ENCODE measurements at regions not wholly inside any gene's neighbourhood (a gene's known extent, or its start where the extent isn't known, plus 50 kb on each side); places are given as distances from the start of the nearest gene placed in this dataset.

- H3K27ac ChIP-seq, result peak overlapping the region; percentile 43
- no peak for TF ChIP-seq ZFX (IDR thresholded peaks at IDR 0.05; ENCODE audit: borderline replicate concordance)
- TF ChIP-seq, protein P1, sequence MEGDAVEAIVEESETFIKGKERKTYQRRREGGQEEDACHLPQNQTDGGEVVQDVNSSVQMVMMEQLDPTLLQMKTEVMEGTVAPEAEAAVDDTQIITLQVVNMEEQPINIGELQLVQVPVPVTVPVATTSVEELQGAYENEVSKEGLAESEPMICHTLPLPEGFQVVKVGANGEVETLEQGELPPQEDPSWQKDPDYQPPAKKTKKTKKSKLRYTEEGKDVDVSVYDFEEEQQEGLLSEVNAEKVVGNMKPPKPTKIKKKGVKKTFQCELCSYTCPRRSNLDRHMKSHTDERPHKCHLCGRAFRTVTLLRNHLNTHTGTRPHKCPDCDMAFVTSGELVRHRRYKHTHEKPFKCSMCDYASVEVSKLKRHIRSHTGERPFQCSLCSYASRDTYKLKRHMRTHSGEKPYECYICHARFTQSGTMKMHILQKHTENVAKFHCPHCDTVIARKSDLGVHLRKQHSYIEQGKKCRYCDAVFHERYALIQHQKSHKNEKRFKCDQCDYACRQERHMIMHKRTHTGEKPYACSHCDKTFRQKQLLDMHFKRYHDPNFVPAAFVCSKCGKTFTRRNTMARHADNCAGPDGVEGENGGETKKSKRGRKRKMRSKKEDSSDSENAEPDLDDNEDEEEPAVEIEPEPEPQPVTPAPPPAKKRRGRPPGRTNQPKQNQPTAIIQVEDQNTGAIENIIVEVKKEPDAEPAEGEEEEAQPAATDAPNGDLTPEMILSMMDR (IDR thresholded peaks at IDR 0.05), result no peak
These were observed 300.5 kb downstream of the CTTN start for GRCh38 chr11:70698871-70699270.

DNA sequence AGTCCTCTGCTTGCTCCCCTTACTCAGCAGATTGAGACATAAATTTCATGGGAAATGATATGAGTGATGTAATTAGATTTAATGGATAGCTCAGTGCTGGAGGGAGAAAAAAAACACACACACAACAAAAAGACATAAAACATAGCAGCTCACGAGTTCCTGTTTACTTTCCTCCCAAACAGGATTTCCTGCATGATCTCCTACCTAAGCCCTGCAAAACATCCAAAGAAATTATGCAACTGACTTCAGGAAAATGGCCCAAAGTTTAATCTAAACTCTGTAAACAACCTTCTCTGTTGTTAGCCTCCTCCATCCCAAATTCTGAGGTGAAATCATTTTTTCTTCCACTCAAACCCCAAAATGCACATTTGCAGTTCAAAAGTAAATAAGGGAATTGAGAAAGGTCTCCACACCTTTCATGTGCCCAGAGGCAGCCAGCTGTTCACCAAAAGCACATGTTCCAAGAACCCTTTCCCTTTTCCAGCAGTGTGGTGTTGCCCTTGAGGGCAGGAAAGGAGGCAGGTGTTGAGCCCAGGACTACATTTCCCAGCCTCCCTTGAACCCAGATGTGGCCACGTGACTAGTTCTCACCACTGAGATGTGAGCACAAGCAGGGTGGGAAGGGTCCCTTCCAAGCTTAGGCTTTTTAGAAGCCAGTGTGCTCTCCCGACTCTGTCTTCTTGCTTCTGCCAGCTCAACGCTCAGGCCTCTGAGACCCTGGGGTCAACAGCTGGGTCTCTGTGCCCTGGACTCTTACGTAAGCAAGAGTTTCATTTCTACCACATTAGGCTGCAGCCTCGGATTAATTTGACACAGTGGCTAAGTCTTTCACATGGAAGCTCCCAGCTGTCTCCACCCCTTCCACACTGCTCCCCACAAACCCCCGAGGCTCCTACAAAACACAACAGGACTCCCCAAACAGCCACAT lies 301.2 kb downstream of the CTTN start:
- H3K27ac ChIP-seq, result peak overlapping the region; percentile 43
- no peak for TF ChIP-seq ZFX (IDR thresholded peaks at IDR 0.05; ENCODE audit: borderline replicate concordance)
- TF ChIP-seq, protein P1 (IDR thresholded peaks at IDR 0.05), result no peak

DNA sequence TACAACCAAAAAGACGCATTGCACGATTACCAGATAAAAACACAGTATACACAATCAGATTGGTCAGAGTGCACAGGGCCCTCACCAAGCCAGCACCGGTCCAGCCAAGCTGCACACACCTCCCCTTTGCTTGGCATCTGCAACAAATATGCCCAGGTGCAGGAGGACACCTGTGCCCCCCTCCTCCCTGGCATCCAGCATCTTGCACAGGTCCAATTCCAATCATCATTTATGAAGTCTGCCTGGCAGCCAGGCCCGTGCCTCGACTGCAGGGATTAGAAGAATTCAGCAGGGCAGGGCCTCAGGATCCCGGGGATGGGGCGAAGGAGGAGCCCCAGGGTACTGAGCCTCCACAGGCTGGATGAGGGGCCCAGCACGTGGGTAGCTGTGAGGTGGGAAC lies 302.1 kb downstream of the CTTN start:
- TF ChIP-seq, protein P1 (IDR thresholded peaks at IDR 0.05), result no peak
- TF ChIP-seq ZFX (IDR thresholded peaks at IDR 0.05; ENCODE audit: borderline replicate concordance), result no peak
- no peak overlapping the region for H3K27ac ChIP-seq

DNA sequence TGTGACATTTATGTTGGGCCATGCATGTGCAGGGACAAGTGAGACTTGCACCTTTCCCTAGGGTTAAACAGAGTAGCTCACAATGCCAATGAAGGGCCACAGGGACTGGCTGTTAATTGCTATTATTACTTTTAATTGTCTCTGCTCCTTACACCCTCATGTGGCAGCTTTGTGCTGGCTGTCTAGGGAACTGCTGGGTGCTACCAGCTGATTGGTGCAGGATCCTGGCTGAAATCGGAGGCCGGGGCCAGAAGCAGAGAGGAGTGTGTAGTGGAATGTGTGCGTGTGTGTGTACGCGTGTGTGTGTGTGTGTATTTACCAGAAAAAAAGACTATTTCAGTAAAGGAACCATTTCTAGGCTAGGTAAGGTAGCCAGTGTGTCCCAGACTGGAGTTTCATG lies 302.5 kb downstream of the CTTN start:
- no peak overlapping the region for H3K27ac ChIP-seq
- TF ChIP-seq, protein P1 (IDR thresholded peaks at IDR 0.05), result no peak
- TF ChIP-seq ZFX (IDR thresholded peaks at IDR 0.05; ENCODE audit: borderline replicate concordance), result no peak

- TF ChIP-seq ZFX (IDR thresholded peaks at IDR 0.05; ENCODE audit: borderline replicate concordance), result no peak
- TF ChIP-seq, protein P1 (IDR thresholded peaks at IDR 0.05), result no peak
- no peak overlapping the region for H3K27ac ChIP-seq
These were observed 303.8 kb downstream of the CTTN start for GRCh38 chr11:70702040-70702648.

DNA sequence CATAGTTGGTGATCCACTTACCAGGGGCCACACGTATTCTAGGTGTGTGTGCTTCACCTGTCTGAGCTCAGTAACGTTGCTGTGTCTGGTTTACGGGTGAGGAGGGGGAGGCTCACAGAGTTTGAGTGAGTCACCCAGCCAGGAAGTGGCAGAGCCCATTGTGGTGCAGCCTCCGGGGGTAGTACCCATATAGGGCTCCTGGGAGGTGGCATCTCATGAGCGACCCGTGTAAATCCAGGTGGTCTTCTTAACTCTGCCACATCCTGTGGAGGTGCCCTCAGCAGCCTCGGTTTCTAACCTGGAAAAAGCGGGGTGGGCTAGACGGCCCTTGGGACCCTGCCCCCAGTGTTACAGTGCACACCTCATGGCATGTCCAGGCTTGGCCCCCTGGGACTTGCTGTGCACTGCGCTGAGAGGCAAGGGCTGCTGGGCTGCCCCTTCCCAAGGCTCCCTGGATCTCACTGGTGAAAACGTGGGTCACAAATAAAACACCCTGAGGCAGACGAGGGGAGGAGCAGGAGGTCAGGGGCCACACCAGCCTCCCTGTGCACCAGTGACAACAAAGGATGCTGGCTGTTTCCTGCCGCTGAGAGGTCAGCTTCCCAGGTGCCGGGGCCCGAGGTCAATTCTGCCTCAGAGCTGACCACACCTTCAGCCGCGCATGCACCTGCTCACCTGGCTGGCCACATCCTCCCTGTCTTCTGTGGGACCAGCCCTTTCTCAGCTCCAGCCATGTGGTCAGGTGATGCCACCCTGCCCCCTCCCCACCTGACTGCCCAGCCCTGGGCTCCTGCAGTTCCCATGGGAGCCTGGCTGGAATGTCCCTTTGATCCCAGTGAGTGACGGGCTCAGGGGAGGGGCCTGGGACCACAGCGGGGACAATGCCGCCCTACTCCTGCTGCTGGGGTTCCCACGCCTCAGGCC lies 305.1 kb downstream of the CTTN start:
- TF ChIP-seq, protein P1 (IDR thresholded peaks at IDR 0.05), result no peak
- no peak for TF ChIP-seq ZFX (IDR thresholded peaks at IDR 0.05; ENCODE audit: borderline replicate concordance)
- H3K27ac ChIP-seq, result no peak overlapping the region
